HS-27A (cell line): ENCODE measurements at regions not wholly inside any gene's neighbourhood (a gene's known extent, or its start where the extent isn't known, plus 50 kb on each side); places are given as distances from the start of the nearest gene placed in this dataset.

Source experiments
- DNase-seq: peaks from one replicate; pipeline ENCODE4 v3.0.0-alpha.2; 2012; ENCODE audit warnings: low read depth, missing footprints

DNA sequence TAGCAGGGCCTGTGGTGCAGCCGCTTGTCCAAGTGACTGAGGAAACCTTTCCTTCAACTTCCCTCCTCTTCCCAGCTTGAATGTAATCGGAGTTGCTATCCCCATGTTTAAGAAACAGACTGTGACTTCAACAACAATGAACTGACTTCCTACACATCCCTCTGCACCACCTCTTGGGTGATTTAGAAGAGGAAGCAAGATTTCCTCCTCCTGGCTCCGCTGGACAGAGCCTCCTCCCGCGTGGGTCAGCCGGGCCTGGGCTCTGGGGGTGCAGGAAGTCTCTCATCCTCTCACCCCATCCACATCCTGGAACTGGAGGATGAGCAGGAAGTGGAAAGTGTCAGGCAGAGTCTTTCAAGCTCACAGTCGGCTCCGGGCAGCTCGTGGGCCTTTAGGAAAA, 84.3 kb downstream of the GATA6 start:
- DNase-seq, result no peak

DNA sequence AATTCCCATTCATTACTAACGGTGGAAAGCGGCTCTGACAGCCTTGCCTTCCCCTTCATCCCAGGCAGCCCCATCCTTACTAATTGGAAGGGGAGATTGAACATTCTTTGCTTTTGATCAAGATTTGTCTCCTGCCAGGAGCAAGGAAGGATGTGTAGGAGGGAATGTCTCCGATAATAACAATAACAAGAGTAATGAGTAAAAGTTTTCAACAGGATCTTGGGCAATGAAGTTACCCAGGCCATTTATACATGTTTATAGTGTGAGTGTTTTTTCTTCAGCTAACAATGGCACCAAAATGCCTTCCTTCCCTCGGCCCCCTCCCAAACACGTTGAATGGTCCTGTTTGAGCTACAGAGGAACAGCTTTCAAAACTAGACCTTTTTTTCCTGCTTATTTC, 83.8 kb downstream of the GATA6 start:
- DNase-seq, result no peak
